ENCODE measurements at regions not wholly inside any gene's neighbourhood (a gene's known extent, or its start where the extent isn't known, plus 50 kb on each side); places are given as distances from the start of the nearest gene placed in this dataset.

- TF ChIP-seq PPARD (CRISPR knock-in tag; IDR thresholded peaks at IDR 0.05) (no peak), CHAMP1 (IDR thresholded peaks at IDR 0.05) (peak; percentile 59; the same call in 1 of the 2 replicates), ZNF280B (CRISPR knock-in tag; IDR thresholded peaks at IDR 0.05) (no peak), XRCC5 (IDR thresholded peaks at IDR 0.05; ENCODE audit: low read depth, low read length) (no peak), TOE1 (IDR thresholded peaks at IDR 0.05; ENCODE audit: borderline replicate concordance) (peak; percentile 80; the same call in 1 of the 2 replicates), TOE1 (CRISPR knock-in tag; IDR thresholded peaks at IDR 0.05; ENCODE audit: borderline replicate concordance, low read depth) (no peak), ZNF764 (CRISPR knock-in tag; IDR thresholded peaks at IDR 0.05; ENCODE audit: low read depth) (no peak), ZNF583 (CRISPR knock-in tag; IDR thresholded peaks at IDR 0.05) (no peak), CAMTA2 (CRISPR knock-in tag; conservative IDR thresholded peaks at IDR 0.05) (no peak), ZNF253 (CRISPR knock-in tag; conservative IDR thresholded peaks at IDR 0.05) (no peak), STAT5B (CRISPR knock-in tag; IDR thresholded peaks at IDR 0.05) (no peak), BACH1 (tag; IDR thresholded peaks at IDR 0.05) (no peak), MAFK (IDR thresholded peaks at IDR 0.05; ENCODE audit: low read length) (0 out of 2 replicates have a peak, but pooled peaks have one; percentile 30), PHF8 (IDR thresholded peaks at IDR 0.05; ENCODE audit: borderline replicate concordance, low read length) (peak; percentile 48; the same call in 1 of the 2 replicates), RNF2 (IDR thresholded peaks at IDR 0.05) (no peak), SMAD3 (CRISPR knock-in tag; conservative IDR thresholded peaks at IDR 0.05) (no peak), SMAD4 (CRISPR knock-in tag; conservative IDR thresholded peaks at IDR 0.05) (peak; percentile 94), ZFP36 (IDR thresholded peaks at IDR 0.05; ENCODE audit: low read depth, low read length, partially characterized antibody) (no peak), ZNF589 (CRISPR knock-in tag; IDR thresholded peaks at IDR 0.05; ENCODE audit: low read depth) (no peak), MXD1 (CRISPR knock-in tag; IDR thresholded peaks at IDR 0.05; ENCODE audit: borderline replicate concordance, poor library complexity, severe bottlenecking) (no peak), TRIM25 (IDR thresholded peaks at IDR 0.05; ENCODE audit: borderline replicate concordance) (peak; percentile 14; the same call in 1 of the 2 replicates)
Observed at GRCh38 chr2:144332356-144333142, 187.4 kb downstream of the ZEB2 start (continued).
